ENCODE measurements at regions not wholly inside any gene's neighbourhood (a gene's known extent, or its start where the extent isn't known, plus 50 kb on each side); places are given as distances from the start of the nearest gene placed in this dataset.

DNA sequence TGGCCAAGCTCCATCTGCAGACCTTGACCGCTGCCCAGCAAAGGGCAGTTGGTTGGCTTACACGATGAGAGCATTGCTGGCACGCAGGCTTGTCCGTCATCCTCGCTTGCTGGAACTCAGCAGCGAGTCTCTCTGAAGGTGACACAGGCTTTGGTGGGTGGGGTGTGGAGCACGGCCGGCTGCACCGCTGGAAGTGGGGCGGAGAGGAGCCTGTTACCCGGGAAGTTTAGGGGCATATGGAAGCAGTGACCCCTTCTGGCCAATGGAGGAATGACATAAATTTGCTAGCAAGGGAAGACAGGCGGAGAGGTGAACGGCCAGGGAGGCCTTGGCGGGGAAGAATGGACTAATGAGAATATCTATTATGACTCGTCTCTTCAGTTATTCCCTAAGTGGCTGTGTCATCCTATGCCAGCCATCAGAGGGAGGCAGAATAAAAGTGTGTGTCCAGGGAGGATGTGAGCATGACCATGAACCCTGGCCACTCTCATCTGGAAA is 65.9 kb upstream of the SDK2 start:
- Histone ChIP-seq H3K9me3 (ENCODE audit: control insufficient read depth, insufficient read depth, low read length) (no peaks in the 10 kb centered on the region), H3K36me3 (ENCODE audit: control insufficient read depth, insufficient read depth, low read length) (no peaks in the 10 kb centered on the region), H3K27ac (ENCODE audit: low read length) (no peak overlapping the region), H3K4me1 (ENCODE audit: control insufficient read depth, insufficient read depth, low read length) (peaks cover 12% of the 10 kb centered on the region), H3K27me3 (ENCODE audit: control insufficient read depth, insufficient read depth, low read length) (peaks cover 4% of the 10 kb centered on the region), H3K4me3 (ENCODE audit: low read length) (no peak overlapping the region)
- ATAC-seq (peak; percentile 59 to 79 (median 75)), DNase-seq (peak; percentile 45 to 85)
- peaks cover 31 to 60% of the 10 kb centered on the region in 2 donors for H3K27me3 Mint-ChIP-seq (ENCODE audit: low read depth in 2 of 2)
- WGBS (ENCODE audit: insufficient coverage): 31% methylated on average over 15 of the region's 15 CpGs
- H3K9me3 Mint-ChIP-seq: no peaks in the 10 kb centered on the region
- H3K4me3 Mint-ChIP-seq: no peak overlapping the region
- H3K36me3 Mint-ChIP-seq: no peaks in the 10 kb centered on the region
- peaks cover 7 to 12% of the 10 kb centered on the region in 2 donors for H3K4me1 Mint-ChIP-seq
- intact Hi-C loops (cut with micrococcal nuclease): loop anchor here (1.0 kb wide), 1 partner anchor 281 kb away; no protein-coding TSS in a partner anchor
- TF ChIP-seq, protein P1, sequence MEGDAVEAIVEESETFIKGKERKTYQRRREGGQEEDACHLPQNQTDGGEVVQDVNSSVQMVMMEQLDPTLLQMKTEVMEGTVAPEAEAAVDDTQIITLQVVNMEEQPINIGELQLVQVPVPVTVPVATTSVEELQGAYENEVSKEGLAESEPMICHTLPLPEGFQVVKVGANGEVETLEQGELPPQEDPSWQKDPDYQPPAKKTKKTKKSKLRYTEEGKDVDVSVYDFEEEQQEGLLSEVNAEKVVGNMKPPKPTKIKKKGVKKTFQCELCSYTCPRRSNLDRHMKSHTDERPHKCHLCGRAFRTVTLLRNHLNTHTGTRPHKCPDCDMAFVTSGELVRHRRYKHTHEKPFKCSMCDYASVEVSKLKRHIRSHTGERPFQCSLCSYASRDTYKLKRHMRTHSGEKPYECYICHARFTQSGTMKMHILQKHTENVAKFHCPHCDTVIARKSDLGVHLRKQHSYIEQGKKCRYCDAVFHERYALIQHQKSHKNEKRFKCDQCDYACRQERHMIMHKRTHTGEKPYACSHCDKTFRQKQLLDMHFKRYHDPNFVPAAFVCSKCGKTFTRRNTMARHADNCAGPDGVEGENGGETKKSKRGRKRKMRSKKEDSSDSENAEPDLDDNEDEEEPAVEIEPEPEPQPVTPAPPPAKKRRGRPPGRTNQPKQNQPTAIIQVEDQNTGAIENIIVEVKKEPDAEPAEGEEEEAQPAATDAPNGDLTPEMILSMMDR (IDR thresholded peaks at IDR 0.05): peak; percentile 87
- no peak overlapping the region for H3K27ac Mint-ChIP-seq

DNA sequence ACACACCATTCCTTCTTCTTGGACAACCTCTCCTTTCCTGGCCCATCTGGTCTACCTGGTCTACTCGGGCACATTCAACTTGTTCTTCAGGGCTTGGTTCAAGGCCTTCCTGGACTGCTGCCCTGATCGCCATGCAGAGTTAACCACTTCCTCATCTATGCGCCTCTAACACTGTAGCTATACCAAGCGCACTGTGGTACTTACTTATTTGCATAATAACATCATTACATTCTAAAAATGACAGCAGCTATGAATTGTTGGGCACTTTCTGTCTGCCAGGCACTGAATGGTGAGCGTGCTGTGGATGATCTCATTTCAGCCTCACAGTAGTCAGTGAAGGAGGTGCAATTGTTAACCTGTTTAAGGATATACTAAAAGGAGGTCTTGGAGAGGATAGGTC is 66.9 kb upstream of the SDK2 start:
- peaks cover 7 to 12% of the 10 kb centered on the region in 2 donors for H3K4me1 Mint-ChIP-seq
- TF ChIP-seq, protein P1 (IDR thresholded peaks at IDR 0.05): no peak

DNA sequence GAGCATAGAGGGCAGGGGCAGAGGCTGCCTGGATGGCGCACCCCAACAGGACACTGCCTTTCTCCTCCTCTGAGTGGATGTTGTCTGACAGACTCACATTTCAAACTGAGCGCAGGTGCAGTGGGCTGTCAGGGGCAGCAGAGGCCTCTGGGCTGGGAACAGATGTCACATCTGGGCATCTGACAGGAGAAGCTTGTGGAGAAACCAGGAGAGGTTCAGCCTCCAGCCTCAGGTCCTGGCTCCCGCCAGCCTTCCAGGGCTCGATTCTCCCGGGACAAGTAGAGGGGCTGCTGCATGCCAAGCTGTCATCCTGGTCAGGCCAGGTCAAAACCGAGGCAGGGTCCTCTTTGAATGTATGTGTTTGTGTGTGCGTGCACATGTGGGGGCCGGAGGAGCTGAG is 67.7 kb upstream of the SDK2 start:
- Mint-ChIP-seq H3K4me1 (peaks cover 7 to 12% of the 10 kb centered on the region in 2 donors), H3K9me3 (no peaks in the 10 kb centered on the region), H3K27ac (no peak overlapping the region), H3K27me3 (ENCODE audit: low read depth in 2 of 2) (peaks cover 35 to 63% of the 10 kb centered on the region in 2 donors), H3K36me3 (no peaks in the 10 kb centered on the region), H3K4me3 (no peak overlapping the region)
- Histone ChIP-seq H3K4me3 (ENCODE audit: low read length) (no peak overlapping the region), H3K36me3 (ENCODE audit: control insufficient read depth, insufficient read depth, low read length) (no peaks in the 10 kb centered on the region), H3K27ac (ENCODE audit: low read length) (no peak overlapping the region), H3K27me3 (ENCODE audit: control insufficient read depth, insufficient read depth, low read length) (peaks cover 4% of the 10 kb centered on the region), H3K9me3 (ENCODE audit: control insufficient read depth, insufficient read depth, low read length) (no peaks in the 10 kb centered on the region), H3K4me1 (ENCODE audit: control insufficient read depth, insufficient read depth, low read length) (peaks cover 12% of the 10 kb centered on the region)
- DNase-seq: no peak
- 89% methylated on average over 8 of the region's 8 CpGs for WGBS (ENCODE audit: insufficient coverage)
- TF ChIP-seq, protein P1 (IDR thresholded peaks at IDR 0.05): no peak
- no peak for ATAC-seq
- intact Hi-C loops (cut with micrococcal nuclease): no loop called here

More for the DNA sequence above, 66.9 kb upstream of the SDK2 start:
- Histone ChIP-seq H3K36me3 (ENCODE audit: control insufficient read depth, insufficient read depth, low read length) (no peaks in the 10 kb centered on the region), H3K4me3 (ENCODE audit: low read length) (no peak overlapping the region), H3K27ac (ENCODE audit: low read length) (no peak overlapping the region), H3K4me1 (ENCODE audit: control insufficient read depth, insufficient read depth, low read length) (peaks cover 12% of the 10 kb centered on the region), H3K27me3 (ENCODE audit: control insufficient read depth, insufficient read depth, low read length) (peaks cover 4% of the 10 kb centered on the region), H3K9me3 (ENCODE audit: control insufficient read depth, insufficient read depth, low read length) (no peaks in the 10 kb centered on the region)
- ATAC-seq: no peak
- 13% methylated on average over 5 of the region's 5 CpGs for WGBS (ENCODE audit: insufficient coverage)
- Mint-ChIP-seq H3K4me3 (no peak overlapping the region), H3K27me3 (ENCODE audit: low read depth in 2 of 2) (peaks cover 33 to 60% of the 10 kb centered on the region in 2 donors), H3K9me3 (no peaks in the 10 kb centered on the region), H3K27ac (no peak overlapping the region), H3K36me3 (no peaks in the 10 kb centered on the region)
- intact Hi-C loops (cut with micrococcal nuclease): no loop called here
- no peak for DNase-seq

DNA sequence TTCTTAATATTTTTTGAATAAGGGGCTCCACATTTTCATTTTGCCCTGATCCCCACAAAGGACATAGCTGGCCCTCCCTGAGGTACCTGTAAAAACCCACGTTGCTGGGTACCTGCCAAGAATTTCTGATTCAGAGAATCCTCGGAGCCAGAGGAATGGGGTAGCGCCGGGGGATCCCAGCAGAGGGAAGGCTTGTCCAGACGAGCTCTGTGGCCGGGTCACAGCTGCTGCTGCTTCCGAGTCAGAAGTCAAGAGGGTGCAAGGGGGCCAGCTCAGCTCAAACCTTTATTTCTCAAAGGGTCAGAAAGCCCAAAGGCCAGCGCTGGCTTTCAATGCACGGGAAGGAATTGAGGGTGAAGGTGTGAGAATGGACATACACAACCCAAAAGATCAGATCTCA is 68.9 kb upstream of the SDK2 start:
- H3K4me3 ChIP-seq (ENCODE audit: low read length): no peak overlapping the region
- no peak overlapping the region for H3K27ac Mint-ChIP-seq
- no peak for DNase-seq
- ATAC-seq: no peak
- H3K27ac ChIP-seq (ENCODE audit: low read length): no peak overlapping the region
- no peaks in the 10 kb centered on the region for H3K36me3 ChIP-seq (ENCODE audit: control insufficient read depth, insufficient read depth, low read length)
- H3K27me3 ChIP-seq (ENCODE audit: control insufficient read depth, insufficient read depth, low read length): peaks cover 4% of the 10 kb centered on the region
- TF ChIP-seq, protein P1 (IDR thresholded peaks at IDR 0.05): no peak
- no peaks in the 10 kb centered on the region for H3K9me3 ChIP-seq (ENCODE audit: control insufficient read depth, insufficient read depth, low read length)
- intact Hi-C loops (cut with micrococcal nuclease): no loop called here
- WGBS (ENCODE audit: insufficient coverage): 75% methylated on average over 9 of the region's 9 CpGs
- H3K9me3 Mint-ChIP-seq: no peaks in the 10 kb centered on the region
- H3K36me3 Mint-ChIP-seq: no peaks in the 10 kb centered on the region
- peaks cover 12% of the 10 kb centered on the region for H3K4me1 ChIP-seq (ENCODE audit: control insufficient read depth, insufficient read depth, low read length)
- peaks cover 29 to 54% of the 10 kb centered on the region in 2 donors for H3K27me3 Mint-ChIP-seq (ENCODE audit: low read depth in 2 of 2)
- peaks cover 7 to 12% of the 10 kb centered on the region in 2 donors for H3K4me1 Mint-ChIP-seq
- H3K4me3 Mint-ChIP-seq: no peak overlapping the region
